K562 (cell line): ENCODE measurements at regions not wholly inside any gene's neighbourhood (a gene's known extent, or its start where the extent isn't known, plus 50 kb on each side); places are given as distances from the start of the nearest gene placed in this dataset.

Source experiments
- ATAC-seq: fragments of 200-7000 bp; cut with Tn5 transposase; 3 replicates; pipeline ENCODE4 v1.9.1; 2020; ENCODE audit warnings: moderate library complexity
- BruUV-seq: library from RNA; stranded (reverse); fragments of 400-500 nt; replicated peaks from 2 replicates; lab custom pipeline; 2021; lab: Mats Ljungman, UMichigan
- CTCF ChIA-PET: fragments of 300-600 bp; formaldehyde crosslinking; extraction: SDS; loops from one replicate; lab custom pipeline; 2021; ENCODE audit warnings: low intra/inter-chr PET ratio; lab: Yijun Ruan, JAX
- POLR2A ChIA-PET: fragments of 300-600, 350-650 bp; sonication (Branson Sonifier 250); formaldehyde crosslinking; extraction: SDS; loops from one replicate; lab custom pipeline; 2021; ENCODE audit warnings: antibody characterized with exemption, inconsistent platforms; lab: Yijun Ruan, JAX
- DNase-seq, 4 experiments: peaks; one replicate each; pipeline versions ENCODE4 v3.0.0 to v3.0.0-alpha.2; 2011 to 2018; ENCODE audit warnings: low spot score in 3 of 4, mixed read lengths in 3 of 4; ENCODE audit errors: extremely low read depth in 1 of 4
- FAIRE-seq: peaks from 2 replicates; lab custom pipeline; 2011; peaks lifted over from hg19 to GRCh38; lab: Jason Lieb, UNC
- H2AFZ ChIP-seq: 2 replicates; pipeline ENCODE4 v1.6.0; 2011; ENCODE audit warnings: low read depth, low read length, control low read depth, inconsistent platforms
- H3K27ac ChIP-seq: fragments of 200-600 bp; 3 replicates; pipeline ENCODE4 v1.8.0; 2011; ENCODE audit warnings: low read depth, mild to moderate bottlenecking, control low read depth, inconsistent platforms, low read length, moderate library complexity, mixed read lengths; ENCODE audit errors: extremely low read depth
- H3K27me3 ChIP-seq, 2 experiments: fragments of 300-600 bp in 1 of 2; 2 replicates in 1 of 2; 3 replicates in 1 of 2; pipeline versions ENCODE4 v1.6.0 to v1.8.0; 2011; ENCODE audit warnings: inconsistent platforms in 2 of 2, low read length in 2 of 2, mild to moderate bottlenecking in 1 of 2, mixed read lengths in 1 of 2, moderate library complexity in 1 of 2; ENCODE audit not compliant: control insufficient read depth in 2 of 2, insufficient read depth in 2 of 2
- H3K36me3 ChIP-seq: fragments of 300-600 bp; 3 replicates; pipeline ENCODE4 v1.8.0; 2011; ENCODE audit warnings: mild to moderate bottlenecking, low read length, inconsistent platforms; ENCODE audit not compliant: control insufficient read depth, insufficient read depth
- H3K4me1 ChIP-seq, 2 experiments: fragments of 200-600 bp in 1 of 2; replicated peaks in 1 of 2; 2 replicates in 1 of 2; 3 replicates in 1 of 2; pipeline versions ENCODE4 v1.5.1 to v1.8.0; 2011; ENCODE audit warnings: inconsistent platforms in 2 of 2, low read length in 2 of 2, mild to moderate bottlenecking in 1 of 2, mixed read lengths in 1 of 2, moderate library complexity in 1 of 2; ENCODE audit not compliant: control insufficient read depth in 2 of 2, insufficient read depth in 2 of 2
- H3K4me2 ChIP-seq: 2 replicates; pipeline ENCODE4 v1.6.1; 2011; ENCODE audit warnings: low read length, control low read depth, inconsistent platforms, mixed read lengths; ENCODE audit not compliant: insufficient read depth
- H3K4me3 ChIP-seq: fragments of 200-600 bp; sonication (generic), shearing (Covaris generic); 2 replicates; pipeline ENCODE4 v1.5.1; 2016; ENCODE audit warnings: control low read depth, inconsistent platforms
- H3K79me2 ChIP-seq: fragments of 200-600 bp; 3 replicates; pipeline ENCODE4 v1.8.0; 2011; ENCODE audit warnings: low read length, inconsistent platforms; ENCODE audit not compliant: control insufficient read depth, insufficient read depth
- H3K9ac ChIP-seq, 2 experiments: 2 replicates each; pipeline versions ENCODE4 v1.6.0 to v1.6.1; 2011; ENCODE audit warnings: low read depth in 2 of 2, low read length in 2 of 2, control low read depth in 1 of 2, inconsistent platforms in 1 of 2, mild to moderate bottlenecking in 1 of 2, mixed read lengths in 1 of 2; ENCODE audit not compliant: insufficient read depth in 1 of 2
- H3K9me1 ChIP-seq: one replicate; pipeline ENCODE4 v1.6.0; 2011; ENCODE audit warnings: inconsistent platforms, mild to moderate bottlenecking, low read length, moderate library complexity; ENCODE audit not compliant: control insufficient read depth, insufficient read depth
- H3K9me3 ChIP-seq: replicated peaks from 2 replicates; pipeline ENCODE4 v1.5.1; 2011; ENCODE audit warnings: low read depth, low read length, inconsistent platforms; ENCODE audit not compliant: control insufficient read depth, insufficient read depth
- H4K20me1 ChIP-seq: replicated peaks from 2 replicates; pipeline ENCODE4 v1.6.1; 2011; ENCODE audit warnings: low read length, inconsistent platforms, mixed read lengths; ENCODE audit not compliant: control insufficient read depth, insufficient read depth
- ETV1 ChIP-seq: fragments of 450-650 bp; conservative IDR thresholded peaks from 2 replicates; pipeline ENCODE4 v1.6.1; 2016; ENCODE audit warnings: missing genetic modification characterization, control low read depth, low read depth, missing compliant biosample characterization
- SMARCB1 ChIP-seq: IDR thresholded peaks from 2 replicates; pipeline ENCODE4 v1.6.1; 2011; ENCODE audit warnings: improper control_type of control experiment, low read depth; ENCODE audit not compliant: insufficient read length
- TFE3 ChIP-seq: fragments of 450-650 bp; formaldehyde crosslinking; IDR thresholded peaks from 2 replicates; pipeline ENCODE4 v1.4.0; 2020; ENCODE audit warnings: mild to moderate bottlenecking, mixed read lengths
- ZNF431 ChIP-seq: sonication (generic); formaldehyde crosslinking; IDR thresholded peaks from 2 replicates; pipeline ENCODE4 v1.8.0; 2022; ENCODE audit warnings: mild to moderate bottlenecking, missing genetic modification reagents
- ZNF785 ChIP-seq: fragments of 250-450 bp; sonication (Bioruptor Pico); IDR thresholded peaks from 2 replicates; pipeline ENCODE4 v1.4.0; 2020; ENCODE audit warnings: mild to moderate bottlenecking
- WGBS: fragments of 100-300 bp; shearing (Covaris generic); methylation state at CpG from one replicate; pipeline ENCODE4 v1.1.6; 2016; ENCODE audit warnings: low coverage, mixed read lengths; ENCODE audit not compliant: insufficient coverage; ENCODE audit errors: missing lambda C conversion rate; 5-methylcytosine and 5-hydroxymethylcytosine counted together
- in situ Hi-C: fragments of 300-500 bp; cut with MboI; formaldehyde crosslinking; loops from 4 replicates; pipeline ENCODE4 v1.15.0; 2018; ENCODE audit warnings: inconsistent platforms, mixed read lengths
- intact Hi-C: fragments of 100-400 bp; cut with micrococcal nuclease; formaldehyde crosslinking; loops from 2 replicates; pipeline ENCODE4 v1.14.2; 2022
- TF ChIP-seq, protein P1 (sequence below): IDR thresholded peaks from 2 replicates; pipeline ENCODE4 v1.6.1; 2016; ENCODE audit warnings: missing genetic modification characterization, missing compliant biosample characterization

DNA sequence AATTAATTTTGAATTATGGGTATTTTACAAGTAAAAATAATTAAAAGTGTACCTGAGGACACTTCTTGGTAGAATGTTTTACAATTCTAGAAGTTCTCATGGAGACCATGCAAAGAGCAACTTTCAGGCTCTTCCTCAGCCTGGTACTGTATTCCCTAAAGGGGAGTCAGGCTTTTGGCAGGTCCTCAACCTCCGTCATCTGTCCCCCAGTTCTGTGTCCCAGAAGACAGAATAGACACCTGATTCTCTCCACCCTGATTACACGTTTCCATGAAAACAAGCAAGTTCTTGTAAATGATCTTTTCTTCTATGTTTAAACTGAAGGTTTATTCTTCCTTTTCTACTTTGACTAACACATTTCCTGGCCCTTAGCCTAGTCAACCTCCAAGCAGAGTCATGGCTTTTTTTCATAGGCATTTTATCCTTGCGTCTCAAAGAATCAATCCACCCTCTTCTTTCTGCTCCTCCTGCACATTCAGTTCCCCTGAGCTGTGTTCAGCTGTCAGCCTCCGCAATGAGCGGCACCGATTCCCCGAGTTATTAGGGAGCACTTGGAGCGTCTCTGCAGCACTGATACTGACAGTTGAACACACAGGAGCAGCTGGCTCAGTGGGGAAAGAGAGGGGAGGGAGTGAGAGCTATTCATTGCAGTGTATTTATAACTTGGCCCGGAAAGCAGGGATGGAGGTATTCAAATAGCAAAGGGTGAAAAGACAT lies 1082.4 kb upstream of the MAP3K7 start:
- intact Hi-C loops = no loop called here
- H3K79me2 ChIP-seq = no peaks in the 10 kb centered on the region
- no peak for TF ChIP-seq ZNF431 (CRISPR knock-in tag)
- TF ChIP-seq SMARCB1 = no peak
- TF ChIP-seq ETV1 (tag) = no peak
- H4K20me1 ChIP-seq = no peaks in the 10 kb centered on the region
- ChIA-PET CTCF (no interaction called here), POLR2A (no interaction called here)
- no TSS peak for BruUV-seq
- 0% methylated on average over 9 of the region's 9 CpGs for WGBS
- H3K27ac ChIP-seq = no peak overlapping the region
- H2AFZ ChIP-seq = no peak overlapping the region
- no peaks in the 10 kb centered on the region for H3K4me1 ChIP-seq
- ATAC-seq (no peak), DNase-seq (no peak), FAIRE-seq (no peak)
- in situ Hi-C loops = no loop called here
- H3K9ac ChIP-seq = no peak overlapping the region
- no peaks in the 10 kb centered on the region for H3K9me1 ChIP-seq
- H3K36me3 ChIP-seq = no peaks in the 10 kb centered on the region
- H3K4me3 ChIP-seq = no peak overlapping the region
- no peaks in the 10 kb centered on the region for H3K27me3 ChIP-seq
- H3K9me3 ChIP-seq = no peaks in the 10 kb centered on the region; the same call in 1 of the 2 replicates
- no peak overlapping the region for H3K4me2 ChIP-seq

GRCh38 chr6:91667596-91667995 lies 1080.7 kb upstream of the MAP3K7 start:
- TF ChIP-seq TFE3 (CRISPR knock-in tag) (no peak), ZNF785 (no peak)
- TF ChIP-seq, protein P1, sequence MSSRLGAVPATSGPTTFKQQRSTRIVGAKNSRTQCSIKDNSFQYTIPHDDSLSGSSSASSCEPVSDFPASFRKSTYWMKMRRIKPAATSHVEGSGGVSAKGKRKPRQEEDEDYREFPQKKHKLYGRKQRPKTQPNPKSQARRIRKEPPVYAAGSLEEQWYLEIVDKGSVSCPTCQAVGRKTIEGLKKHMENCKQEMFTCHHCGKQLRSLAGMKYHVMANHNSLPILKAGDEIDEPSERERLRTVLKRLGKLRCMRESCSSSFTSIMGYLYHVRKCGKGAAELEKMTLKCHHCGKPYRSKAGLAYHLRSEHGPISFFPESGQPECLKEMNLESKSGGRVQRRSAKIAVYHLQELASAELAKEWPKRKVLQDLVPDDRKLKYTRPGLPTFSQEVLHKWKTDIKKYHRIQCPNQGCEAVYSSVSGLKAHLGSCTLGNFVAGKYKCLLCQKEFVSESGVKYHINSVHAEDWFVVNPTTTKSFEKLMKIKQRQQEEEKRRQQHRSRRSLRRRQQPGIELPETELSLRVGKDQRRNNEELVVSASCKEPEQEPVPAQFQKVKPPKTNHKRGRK (tag) = no peak
- no peak for FAIRE-seq
- no TSS peak for BruUV-seq

More at GRCh38 chr6:91667596-91667995, 1080.7 kb upstream of the MAP3K7 start:
- in situ Hi-C loops (no loop called here), intact Hi-C loops (no loop called here)
- H3K4me1 ChIP-seq = no peaks in the 10 kb centered on the region
- H2AFZ ChIP-seq = no peak overlapping the region
- no peaks in the 10 kb centered on the region for H3K27me3 ChIP-seq
- H4K20me1 ChIP-seq = no peaks in the 10 kb centered on the region
- no peak for ATAC-seq
- POLR2A ChIA-PET = no interaction called here
- CTCF ChIA-PET = no interaction called here
- no peaks in the 10 kb centered on the region; the same call in 1 of the 2 replicates for H3K9me3 ChIP-seq
- WGBS = 0% methylated on average over 4 of the region's 4 CpGs
- no peak overlapping the region for H3K4me2 ChIP-seq
- no peaks in the 10 kb centered on the region for H3K36me3 ChIP-seq
- H3K4me3 ChIP-seq = no peak overlapping the region
- no peak overlapping the region for H3K27ac ChIP-seq
- H3K9ac ChIP-seq = no peak overlapping the region
- H3K79me2 ChIP-seq = no peaks in the 10 kb centered on the region
- no peaks in the 10 kb centered on the region for H3K9me1 ChIP-seq
- DNase-seq = no peak
